Skin of body (tissue), 1 donor: ENCODE measurements at regions not wholly inside any gene's neighbourhood (a gene's known extent, or its start where the extent isn't known, plus 50 kb on each side); places are given as distances from the start of the nearest gene placed in this dataset.
A peak's percentile ranks its signal among the peaks of the same experiment; 100 is the strongest.

Experiments used
- DNase-seq: peaks from one replicate; lab custom pipeline; 2025; lab: John Stamatoyannopoulos, UW

GRCh38 chr10:10787586-10787985, 230.1 kb upstream of the CELF2 start:
- no peak for DNase-seq

DNA sequence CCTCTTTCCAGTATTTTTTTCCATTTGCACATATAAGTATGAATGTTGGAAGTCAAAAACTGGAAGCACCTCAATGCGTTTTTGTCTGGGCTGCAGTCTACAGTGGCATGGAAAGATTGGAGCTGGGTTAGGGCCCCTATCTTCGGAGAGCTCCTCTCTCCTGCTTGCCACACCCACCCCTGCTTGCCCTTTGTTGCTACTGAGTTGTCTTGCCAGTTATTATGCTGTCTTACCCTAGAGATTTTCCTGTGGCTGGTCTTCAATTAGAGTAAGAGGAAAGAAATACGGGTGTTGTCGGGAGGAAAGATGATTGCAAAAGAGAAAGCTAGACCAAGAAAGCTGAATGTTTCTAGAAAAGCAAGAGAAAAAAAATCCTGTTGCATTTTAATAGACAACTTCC, 228.9 kb upstream of the CELF2 start:
- no peak for DNase-seq

GRCh38 chr10:10791869-10792268, 225.8 kb upstream of the CELF2 start:
- no peak for DNase-seq

- DNase-seq: peak; percentile 18
Observed at GRCh38 chr10:10792681-10793080, 225.0 kb upstream of the CELF2 start.

DNA sequence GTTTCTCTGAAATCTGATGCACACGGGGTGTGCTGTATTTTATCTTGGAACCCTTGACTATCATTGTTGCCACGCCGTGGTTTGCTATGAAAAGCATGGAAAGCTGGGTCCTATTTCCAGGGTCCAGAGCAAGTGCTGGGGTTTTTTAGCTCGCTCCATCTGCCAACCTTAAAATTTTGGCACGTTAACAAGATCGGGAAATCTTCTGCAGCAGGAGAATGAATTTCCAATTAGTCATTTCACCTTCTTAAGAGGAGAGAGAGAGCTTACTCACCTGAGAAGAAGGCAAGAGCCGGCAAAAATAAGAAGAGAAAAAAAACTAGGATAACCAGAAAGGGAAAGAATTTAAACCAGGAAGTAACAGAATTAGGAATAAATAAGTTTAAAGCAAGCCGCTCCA, 223.6 kb upstream of the CELF2 start:
- DNase-seq: no peak

GRCh38 chr10:10794791-10795191, 222.9 kb upstream of the CELF2 start:
- no peak for DNase-seq

DNA sequence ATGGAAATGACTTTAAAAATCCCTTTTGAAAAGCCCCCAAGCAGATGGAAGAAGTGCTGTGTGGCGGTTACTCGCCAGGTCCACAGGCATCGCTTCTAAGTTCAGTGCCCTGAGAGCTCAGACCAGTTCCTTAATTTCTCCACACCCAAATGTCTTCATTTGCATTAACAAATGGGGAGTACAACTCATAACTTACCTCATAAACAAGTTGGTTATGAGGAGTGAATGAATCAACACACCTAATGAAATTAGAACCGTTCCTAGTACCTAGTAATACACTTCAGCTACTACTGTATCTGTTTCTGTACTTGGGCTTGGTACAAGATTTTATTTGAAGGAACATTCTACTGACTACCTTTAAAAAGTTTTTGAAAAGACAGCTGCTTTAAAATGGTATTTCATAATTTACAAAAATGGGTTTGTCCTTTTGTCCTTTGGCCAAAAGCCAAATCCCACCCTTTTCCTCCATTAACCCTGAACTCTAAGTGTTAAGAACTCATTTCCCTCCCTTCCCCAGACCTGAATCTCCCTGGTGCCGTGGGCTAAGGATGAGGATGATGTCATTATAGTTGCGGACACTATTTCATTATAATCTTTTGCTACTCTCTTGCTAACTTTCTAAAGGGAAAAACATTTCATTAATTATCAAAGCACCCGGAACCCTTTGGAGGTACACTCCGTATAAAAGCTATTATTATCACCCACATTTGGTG, 221.5 kb upstream of the CELF2 start:
- peak; percentile 61 for DNase-seq

GRCh38 chr10:10796774-10797415, 220.8 kb upstream of the CELF2 start:
- DNase-seq: no peak

DNA sequence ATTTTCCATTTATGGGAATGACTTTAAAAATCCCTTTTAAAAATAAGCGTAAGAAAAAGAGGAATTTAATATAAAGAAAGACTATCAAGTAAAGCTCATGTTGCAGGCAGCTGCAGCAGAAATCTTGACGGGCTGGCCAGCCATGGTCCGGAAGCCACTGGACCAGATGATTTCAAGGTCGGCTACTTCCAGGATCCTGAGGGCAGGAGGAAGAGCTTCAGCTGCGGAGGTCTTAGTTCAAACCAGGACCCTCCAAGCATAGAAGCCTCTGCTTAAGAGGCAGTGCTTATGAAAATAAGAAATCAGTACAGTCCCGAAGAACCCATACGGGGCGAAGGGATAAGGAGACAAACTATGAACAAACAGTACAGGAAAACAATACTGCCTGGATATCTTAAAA, 220.2 kb upstream of the CELF2 start:
- no peak for DNase-seq

DNA sequence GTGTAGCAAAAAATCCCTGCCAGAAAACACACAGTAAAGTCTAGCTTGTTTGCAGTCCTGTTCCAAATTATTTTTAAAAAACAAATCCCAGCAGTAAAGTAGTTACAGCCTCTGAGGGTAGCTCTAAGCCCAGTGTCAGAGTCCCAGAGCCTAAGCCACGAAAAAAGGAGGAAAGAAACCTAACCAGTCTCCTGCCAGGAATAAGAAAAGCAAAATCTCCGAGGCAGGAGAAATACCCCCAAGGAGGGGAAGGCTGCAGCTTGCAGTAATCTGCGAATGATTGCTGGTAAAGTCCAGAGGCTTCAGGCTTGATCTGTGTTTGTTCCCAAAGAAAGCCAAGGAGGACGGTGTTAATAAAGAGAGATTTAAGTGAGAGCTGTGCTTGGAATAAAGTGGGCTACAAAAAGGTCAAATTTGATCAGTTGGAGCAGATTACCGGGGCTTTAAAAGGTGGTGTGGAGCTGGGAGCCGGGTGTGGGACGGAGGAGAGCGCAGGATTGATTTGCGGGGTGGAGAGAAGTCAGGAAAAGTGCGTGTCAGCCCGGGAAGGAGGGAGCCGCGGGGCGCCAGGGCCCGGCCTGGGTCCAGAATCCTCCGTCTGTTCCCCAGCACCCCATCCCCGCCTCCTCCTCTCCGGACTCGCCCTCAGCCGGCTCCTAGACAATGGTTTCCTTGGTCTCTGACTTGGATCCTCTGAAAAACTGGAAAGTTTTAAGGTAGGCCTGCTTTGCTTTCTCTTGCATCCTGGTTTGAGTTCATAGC, 219.4 kb upstream of the CELF2 start:
- DNase-seq: peak; percentile 59

DNA sequence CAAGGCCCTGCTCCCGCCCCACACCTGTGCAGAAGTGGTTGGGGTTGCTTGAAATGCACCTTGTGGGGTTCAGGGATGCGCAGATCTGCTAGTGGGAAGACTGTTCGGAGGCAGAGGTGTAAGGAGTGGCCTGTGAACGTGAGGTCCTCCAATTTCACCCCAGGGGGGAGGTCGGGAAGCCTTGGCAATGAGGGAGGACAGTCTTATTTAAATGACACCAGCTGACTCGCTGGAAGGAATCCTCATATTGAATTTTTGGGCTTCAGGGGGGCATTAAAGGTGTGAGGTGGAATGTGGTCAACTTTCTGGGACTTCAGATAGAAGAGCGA, 218.8 kb upstream of the CELF2 start:
- DNase-seq: no peak

GRCh38 chr10:10800961-10801360, 216.7 kb upstream of the CELF2 start:
- DNase-seq: peak; percentile 25

DNA sequence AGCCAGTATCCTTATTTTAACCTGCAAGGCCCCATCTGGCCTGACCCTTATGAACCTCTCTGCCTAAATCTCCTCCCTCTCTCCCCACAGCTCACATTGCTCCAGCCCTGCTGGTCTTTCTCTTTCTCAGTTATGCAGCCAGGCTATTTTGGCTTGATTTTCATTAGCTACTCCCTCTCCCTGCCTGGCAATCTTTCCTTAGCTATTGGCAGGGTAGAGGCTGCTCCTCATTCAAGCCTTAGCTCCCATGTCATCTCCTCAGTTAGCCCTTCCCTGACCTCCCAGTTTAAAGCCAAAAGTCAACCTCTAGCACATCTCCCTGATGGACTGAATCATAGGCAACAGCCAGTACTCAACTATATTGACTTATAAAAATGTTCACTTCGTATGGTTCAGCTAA, 214.4 kb upstream of the CELF2 start:
- DNase-seq: peak; percentile 79

- DNase-seq: peak; percentile 33
Observed at GRCh38 chr10:10804061-10804460, 213.6 kb upstream of the CELF2 start.

- DNase-seq: no peak
Observed at GRCh38 chr10:10804998-10805740, 212.5 kb upstream of the CELF2 start.

DNA sequence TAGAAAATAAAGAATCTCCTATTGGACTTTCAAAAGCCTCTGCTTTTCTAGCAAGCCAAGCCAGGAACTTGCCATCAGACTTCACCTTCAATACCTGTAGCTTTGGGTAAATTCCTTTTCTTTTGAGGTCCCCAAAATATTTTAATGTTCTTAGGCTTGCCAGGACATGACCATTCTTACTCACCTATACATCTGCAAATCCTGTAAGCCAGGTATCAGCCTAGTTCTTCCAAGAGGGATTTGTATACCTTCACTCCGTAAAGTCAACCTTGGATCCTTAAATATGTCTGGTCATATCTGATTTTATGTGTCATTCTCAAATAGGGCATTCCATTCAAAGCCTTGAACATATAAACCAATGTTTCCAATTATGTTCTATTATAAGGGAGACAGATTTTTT, 210.6 kb upstream of the CELF2 start:
- DNase-seq: no peak

DNA sequence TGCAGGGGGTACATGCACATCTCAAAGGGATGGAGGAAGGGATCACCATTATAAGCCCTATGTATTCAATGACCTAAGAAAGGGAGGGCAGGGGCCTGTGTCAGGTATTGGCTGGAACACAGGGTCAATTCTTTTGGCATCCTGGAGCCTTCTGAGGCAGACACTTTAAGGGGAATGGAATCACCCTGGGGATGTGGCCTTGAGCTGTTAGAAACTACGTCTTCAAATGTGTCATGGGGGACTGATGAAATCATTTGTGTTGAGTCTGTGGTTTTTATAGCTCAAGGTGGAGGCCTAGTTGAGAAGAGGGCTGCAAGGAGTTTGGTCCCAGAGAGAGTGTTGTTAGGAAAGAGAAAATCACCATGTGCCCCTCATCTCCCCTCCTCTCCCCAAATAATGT, 206.1 kb upstream of the CELF2 start:
- no peak for DNase-seq

DNA sequence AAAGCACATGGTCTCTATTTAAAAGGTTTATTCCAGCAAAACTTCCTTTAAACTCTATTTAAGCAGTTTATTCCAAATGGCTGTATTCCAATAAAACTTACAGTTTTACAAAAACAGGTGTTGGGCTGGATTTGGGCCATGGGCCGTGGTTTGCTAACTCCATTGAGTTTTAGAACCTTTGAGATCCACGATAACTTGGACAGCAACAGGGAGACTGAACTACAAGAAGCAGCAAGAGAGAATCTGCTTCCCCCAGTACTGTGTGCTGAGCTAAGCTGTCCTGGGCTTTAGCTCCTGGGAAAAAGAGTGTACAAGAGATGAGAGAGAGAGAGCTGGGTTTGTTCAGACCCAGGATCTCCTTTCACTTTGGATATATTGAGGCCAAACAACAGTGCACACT, 204.0 kb upstream of the CELF2 start:
- no peak for DNase-seq

DNA sequence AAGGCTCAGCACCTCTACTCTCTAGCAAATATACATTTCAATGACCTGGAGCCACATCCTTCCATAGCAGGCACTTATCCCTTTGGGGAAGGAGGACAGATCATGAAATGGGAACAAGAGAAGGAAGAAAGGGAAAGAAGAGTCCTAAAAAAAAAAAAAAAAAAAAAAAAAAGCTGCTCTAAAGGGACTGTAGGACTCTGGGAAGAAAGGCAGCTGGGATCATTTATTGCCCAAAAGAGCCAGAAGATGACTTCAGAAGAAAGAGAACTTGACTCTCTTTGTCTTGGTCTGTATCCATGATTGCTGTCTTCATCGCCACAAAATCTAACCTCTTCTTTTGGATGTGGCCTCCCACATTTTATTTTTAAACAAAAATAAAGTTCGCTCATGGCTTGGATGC, 203.6 kb upstream of the CELF2 start:
- DNase-seq: no peak

DNA sequence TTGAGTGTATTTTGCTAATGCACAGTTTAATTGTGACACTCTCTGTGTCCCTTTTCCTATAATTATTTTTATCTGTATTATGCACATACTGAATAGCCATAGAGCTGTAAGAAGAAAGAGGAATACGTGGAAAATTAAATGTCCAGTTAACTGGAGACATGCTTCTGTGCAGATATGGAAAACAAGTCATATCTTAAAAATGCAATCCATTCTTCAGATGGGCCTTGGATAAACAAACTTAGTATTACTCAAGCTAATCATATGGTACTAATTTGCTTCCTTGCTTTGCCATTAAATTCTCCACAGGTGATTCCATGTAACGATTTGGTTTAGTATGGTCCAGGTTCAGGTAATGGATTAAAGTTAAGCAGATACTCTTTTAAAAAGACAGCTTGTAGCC, 201.2 kb upstream of the CELF2 start:
- no peak for DNase-seq

DNA sequence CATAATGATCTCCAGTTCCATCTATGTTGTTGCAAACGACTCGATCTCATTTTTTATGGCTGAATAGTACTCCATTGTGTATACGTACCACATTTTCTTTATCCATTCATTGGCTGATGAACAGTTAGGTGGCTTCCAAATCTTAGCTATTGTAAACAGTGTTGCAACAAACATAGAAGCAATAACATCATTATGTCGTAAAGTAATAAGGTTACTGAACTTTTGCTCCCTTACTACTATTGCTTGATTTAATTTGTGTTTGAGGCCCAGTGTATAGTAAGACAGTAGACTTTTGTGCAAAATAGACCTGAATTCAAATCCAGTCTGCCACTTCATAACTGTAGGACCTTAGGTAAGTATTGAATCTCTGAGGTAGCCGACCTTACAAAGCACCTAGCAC, 200.1 kb upstream of the CELF2 start:
- DNase-seq: no peak

GRCh38 chr10:10818082-10818481, 199.6 kb upstream of the CELF2 start:
- peak; percentile 48 for DNase-seq
